Dermis microvascular lymphatic vessel endothelial cell (primary cell): ENCODE measurements at regions not wholly inside any gene's neighbourhood (a gene's known extent, or its start where the extent isn't known, plus 50 kb on each side); places are given as distances from the start of the nearest gene placed in this dataset.

Source experiments
- DNase-seq, 2 donors: peaks; one replicate each; pipeline versions ENCODE4 v3.0.0 to v3.0.0-alpha.2; 2010; ENCODE audit warnings: low read depth in 2 of 2

GRCh38 chr13:74043237-74043636, 91.0 kb downstream of the KLF12 start:
- no peak for DNase-seq

GRCh38 chr13:74040200-74040599, 94.0 kb downstream of the KLF12 start:
- peak; percentile 6 to 24 for DNase-seq

GRCh38 chr13:74039667-74040066, 94.5 kb downstream of the KLF12 start:
- no peak for DNase-seq

- no peak for DNase-seq
Observed at GRCh38 chr13:74039154-74039553, 95.0 kb downstream of the KLF12 start.

- DNase-seq, result no peak
Observed at GRCh38 chr13:74037762-74038161, 96.4 kb downstream of the KLF12 start.

- no peak for DNase-seq
Observed at GRCh38 chr13:74036373-74036772, 97.8 kb downstream of the KLF12 start.

GRCh38 chr13:74035896-74036295, 98.3 kb downstream of the KLF12 start:
- DNase-seq, result no peak

GRCh38 chr13:74032325-74032724, 101.9 kb downstream of the KLF12 start:
- DNase-seq, result no peak

GRCh38 chr13:74027161-74027779, 106.9 kb downstream of the KLF12 start:
- DNase-seq, result no peak

GRCh38 chr13:74026753-74027152, 107.5 kb downstream of the KLF12 start:
- peak in 1 of 2 donors; percentile 69 for DNase-seq

- no peak for DNase-seq
Observed at GRCh38 chr13:74025369-74025768, 108.8 kb downstream of the KLF12 start.

GRCh38 chr13:74024856-74025255, 109.3 kb downstream of the KLF12 start:
- DNase-seq, result no peak

- no peak for DNase-seq
Observed at GRCh38 chr13:74024314-74024713, 109.9 kb downstream of the KLF12 start.

GRCh38 chr13:74023484-74023883, 110.7 kb downstream of the KLF12 start:
- no peak for DNase-seq

GRCh38 chr13:74021505-74021904, 112.7 kb downstream of the KLF12 start:
- no peak for DNase-seq

GRCh38 chr13:74018062-74018431, 116.2 kb downstream of the KLF12 start:
- no peak for DNase-seq

- DNase-seq, result no peak
Observed at GRCh38 chr13:74017301-74018061, 116.7 kb downstream of the KLF12 start.

GRCh38 chr13:74015137-74015536, 119.1 kb downstream of the KLF12 start:
- no peak for DNase-seq

- DNase-seq, result no peak
Observed at GRCh38 chr13:74009100-74009668, 125.0 kb downstream of the KLF12 start.

GRCh38 chr13:74006666-74007065, 127.5 kb downstream of the KLF12 start:
- DNase-seq, result no peak

- no peak for DNase-seq
Observed at GRCh38 chr13:74005320-74006157, 128.7 kb downstream of the KLF12 start.

GRCh38 chr13:74004109-74004508, 130.1 kb downstream of the KLF12 start:
- no peak for DNase-seq
